Endothelial cell (in vitro differentiated cells): ENCODE measurements at regions not wholly inside any gene's neighbourhood (a gene's known extent, or its start where the extent isn't known, plus 50 kb on each side); places are given as distances from the start of the nearest gene placed in this dataset.

Source experiments
- DNase-seq: peaks from one replicate; pipeline ENCODE4 v3.0.0; 2021; ENCODE audit warnings: low spot score
- H3K27ac Mint-ChIP-seq: one replicate; pipeline ENCODE4 v1.8.0; 2021; ENCODE audit warnings: mixed read lengths, inconsistent platforms; ENCODE audit not compliant: unreplicated experiment
- H3K27me3 Mint-ChIP-seq: one replicate; pipeline ENCODE4 v1.8.0; 2021; ENCODE audit warnings: mild to moderate bottlenecking, moderate library complexity, mixed read lengths, inconsistent platforms; ENCODE audit not compliant: unreplicated experiment
- H3K36me3 Mint-ChIP-seq: one replicate; pipeline ENCODE4 v1.8.0; 2021; ENCODE audit warnings: mild to moderate bottlenecking, low read depth, mixed read lengths, inconsistent platforms; ENCODE audit not compliant: unreplicated experiment
- H3K4me1 Mint-ChIP-seq: one replicate; pipeline ENCODE4 v1.8.0; 2021; ENCODE audit warnings: mild to moderate bottlenecking, mixed read lengths, inconsistent platforms; ENCODE audit not compliant: unreplicated experiment
- H3K4me3 Mint-ChIP-seq: one replicate; pipeline ENCODE4 v1.8.0; 2021; ENCODE audit warnings: mild to moderate bottlenecking, mixed read lengths, inconsistent platforms; ENCODE audit not compliant: unreplicated experiment
- H3K9me3 Mint-ChIP-seq: one replicate; pipeline ENCODE4 v1.8.0; 2021; ENCODE audit warnings: mixed read lengths, inconsistent platforms; ENCODE audit not compliant: unreplicated experiment
- TF ChIP-seq, protein P1 (sequence below): fragments of 200-600 bp; sonication (generic); IDR thresholded peaks from one replicate; pipeline ENCODE4 v1.5.0; 2021; ENCODE audit warnings: antibody characterized with exemption; ENCODE audit not compliant: unreplicated experiment

DNA sequence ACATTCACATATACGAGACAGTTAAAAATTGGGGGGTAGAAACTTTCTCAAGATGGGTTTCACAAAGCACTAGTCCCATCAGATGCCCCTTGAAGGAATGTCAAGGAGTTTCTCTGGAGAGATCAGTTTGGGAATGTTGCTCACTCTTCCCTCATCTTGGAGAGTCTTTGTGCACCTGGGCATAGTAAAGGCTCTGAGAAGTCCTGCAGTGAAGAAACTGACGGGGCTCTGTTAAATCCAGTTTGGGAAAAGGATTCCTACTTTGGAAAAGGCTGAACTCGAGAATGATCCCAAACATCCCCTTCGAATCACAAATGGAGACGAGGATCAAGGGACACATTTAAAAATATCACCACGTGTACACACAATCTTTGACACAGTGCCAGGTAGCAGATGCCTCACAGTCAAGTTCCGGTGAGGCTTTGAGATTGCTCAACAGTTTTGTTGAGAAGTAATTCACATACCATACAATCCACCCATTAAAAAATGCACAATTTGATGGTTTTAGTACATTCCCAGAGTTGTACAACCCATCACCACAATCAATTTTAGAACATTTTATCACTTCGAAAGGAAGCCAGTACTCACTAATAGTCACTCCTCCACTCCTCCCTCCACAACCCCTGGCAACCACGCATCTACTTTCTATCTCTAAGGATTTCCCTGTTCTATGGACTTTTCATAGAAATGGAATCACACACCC lies 203.4 kb upstream of the FOXF1 start:
- Mint-ChIP-seq H3K27ac (no peak overlapping the region), H3K9me3 (no peaks in the 10 kb centered on the region), H3K4me1 (peaks cover 2% of the 10 kb centered on the region), H3K36me3 (no peaks in the 10 kb centered on the region), H3K27me3 (peaks cover 5% of the 10 kb centered on the region), H3K4me3 (no peak overlapping the region)
- DNase-seq = no peak
- TF ChIP-seq, protein P1, sequence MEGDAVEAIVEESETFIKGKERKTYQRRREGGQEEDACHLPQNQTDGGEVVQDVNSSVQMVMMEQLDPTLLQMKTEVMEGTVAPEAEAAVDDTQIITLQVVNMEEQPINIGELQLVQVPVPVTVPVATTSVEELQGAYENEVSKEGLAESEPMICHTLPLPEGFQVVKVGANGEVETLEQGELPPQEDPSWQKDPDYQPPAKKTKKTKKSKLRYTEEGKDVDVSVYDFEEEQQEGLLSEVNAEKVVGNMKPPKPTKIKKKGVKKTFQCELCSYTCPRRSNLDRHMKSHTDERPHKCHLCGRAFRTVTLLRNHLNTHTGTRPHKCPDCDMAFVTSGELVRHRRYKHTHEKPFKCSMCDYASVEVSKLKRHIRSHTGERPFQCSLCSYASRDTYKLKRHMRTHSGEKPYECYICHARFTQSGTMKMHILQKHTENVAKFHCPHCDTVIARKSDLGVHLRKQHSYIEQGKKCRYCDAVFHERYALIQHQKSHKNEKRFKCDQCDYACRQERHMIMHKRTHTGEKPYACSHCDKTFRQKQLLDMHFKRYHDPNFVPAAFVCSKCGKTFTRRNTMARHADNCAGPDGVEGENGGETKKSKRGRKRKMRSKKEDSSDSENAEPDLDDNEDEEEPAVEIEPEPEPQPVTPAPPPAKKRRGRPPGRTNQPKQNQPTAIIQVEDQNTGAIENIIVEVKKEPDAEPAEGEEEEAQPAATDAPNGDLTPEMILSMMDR = no peak

DNA sequence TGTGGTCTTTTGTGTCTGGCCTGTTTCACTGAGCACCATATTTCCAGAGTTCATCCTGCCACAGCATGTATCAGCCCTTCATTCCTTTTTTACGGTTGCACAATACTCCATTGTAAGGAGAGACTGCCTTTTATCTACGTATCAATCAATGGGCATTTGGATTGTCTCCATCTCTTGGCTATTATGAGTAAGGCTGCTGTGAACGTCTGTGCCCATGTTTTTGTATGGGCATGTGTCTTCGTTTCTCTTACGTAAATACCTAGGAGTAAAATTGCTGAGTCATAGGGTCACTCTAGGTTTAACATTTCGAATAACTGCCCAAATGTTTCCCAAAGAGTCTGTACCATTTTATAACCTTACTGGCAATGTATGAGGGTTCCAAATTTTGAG lies 202.8 kb upstream of the FOXF1 start:
- no peak overlapping the region for H3K4me3 Mint-ChIP-seq
- H3K27ac Mint-ChIP-seq = no peak overlapping the region
- TF ChIP-seq, protein P1 = no peak
- H3K4me1 Mint-ChIP-seq = no peaks in the 10 kb centered on the region
- no peaks in the 10 kb centered on the region for H3K9me3 Mint-ChIP-seq
- H3K36me3 Mint-ChIP-seq = no peaks in the 10 kb centered on the region
- H3K27me3 Mint-ChIP-seq = peaks cover 5% of the 10 kb centered on the region
- DNase-seq = no peak

DNA sequence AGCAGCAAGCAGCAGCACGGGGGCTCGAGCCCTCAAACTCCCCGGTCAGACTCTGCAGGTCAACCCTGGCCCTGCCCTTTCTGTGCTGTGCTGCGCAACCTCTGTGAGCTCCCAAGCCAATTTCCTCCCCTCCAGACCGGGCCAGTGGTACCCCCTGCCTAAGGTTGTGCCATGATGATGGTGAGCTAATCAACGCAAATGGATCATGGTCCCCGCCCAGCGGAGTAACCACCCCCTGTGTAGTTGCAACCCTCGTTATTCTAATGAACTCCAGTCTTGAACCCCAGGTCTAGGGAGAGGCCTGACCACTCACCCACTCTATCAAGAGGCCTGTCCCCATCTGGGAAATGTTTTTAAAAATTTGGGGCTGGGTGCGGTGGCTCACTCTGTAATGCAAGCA lies 201.8 kb upstream of the FOXF1 start:
- DNase-seq = no peak
- peaks cover 5% of the 10 kb centered on the region for H3K27me3 Mint-ChIP-seq
- H3K36me3 Mint-ChIP-seq = no peaks in the 10 kb centered on the region
- no peak overlapping the region for H3K27ac Mint-ChIP-seq
- no peaks in the 10 kb centered on the region for H3K4me1 Mint-ChIP-seq
- TF ChIP-seq, protein P1 = no peak
- no peaks in the 10 kb centered on the region for H3K9me3 Mint-ChIP-seq
- no peak overlapping the region for H3K4me3 Mint-ChIP-seq

DNA sequence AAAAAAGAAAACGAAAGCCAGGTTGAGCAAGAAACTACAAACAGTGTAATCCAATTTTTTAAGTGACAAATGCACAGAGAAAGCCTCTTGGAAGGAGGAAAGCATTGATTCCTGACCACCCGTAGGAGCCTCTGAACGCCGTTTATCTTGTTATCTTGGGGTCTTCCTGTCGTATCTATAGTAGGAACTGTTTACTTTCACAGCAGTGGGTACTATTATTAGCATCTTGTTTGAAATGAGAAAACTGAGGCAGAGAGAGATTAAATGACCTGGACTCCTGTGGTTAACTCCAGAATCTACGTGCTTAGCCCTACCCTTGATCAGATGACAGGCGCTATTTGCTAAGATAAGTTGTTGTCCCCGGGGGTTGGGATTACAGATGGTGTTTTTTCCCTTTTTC lies 196.7 kb upstream of the FOXF1 start:
- no peak for DNase-seq
- no peaks in the 10 kb centered on the region for H3K36me3 Mint-ChIP-seq
- H3K27ac Mint-ChIP-seq = no peak overlapping the region
- no peaks in the 10 kb centered on the region for H3K4me1 Mint-ChIP-seq
- TF ChIP-seq, protein P1 = no peak
- no peaks in the 10 kb centered on the region for H3K9me3 Mint-ChIP-seq
- H3K27me3 Mint-ChIP-seq = peaks cover 2% of the 10 kb centered on the region
- no peak overlapping the region for H3K4me3 Mint-ChIP-seq

DNA sequence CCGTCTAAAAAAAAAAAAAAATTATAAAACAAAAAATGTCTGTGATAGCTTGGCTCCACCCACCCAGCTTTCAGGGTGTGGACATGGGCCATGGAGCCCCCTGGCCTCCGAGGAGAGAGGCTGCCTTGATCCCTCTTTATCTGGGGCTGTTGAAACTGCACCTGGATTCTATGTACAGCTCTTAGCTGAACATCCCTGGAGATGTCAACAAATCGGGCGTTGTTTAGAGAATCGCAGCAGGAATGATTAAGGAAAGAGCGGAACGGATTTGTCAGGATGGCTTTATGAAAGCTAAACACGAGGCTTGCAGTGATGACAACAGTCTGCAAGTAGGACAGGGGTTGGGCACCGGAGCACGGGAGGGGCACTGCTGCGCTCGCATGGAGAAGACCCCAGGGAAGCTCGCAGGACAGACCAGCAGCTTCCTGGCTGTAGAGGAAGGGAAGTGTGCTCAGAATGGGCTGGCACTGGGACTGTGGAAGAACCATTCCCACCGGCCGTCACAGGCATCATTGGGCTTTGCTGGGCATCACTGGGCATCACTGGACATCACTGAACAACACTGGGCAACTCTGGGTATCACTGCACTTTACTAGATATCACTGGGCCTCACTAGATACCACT lies 195.8 kb upstream of the FOXF1 start:
- TF ChIP-seq, protein P1 = no peak
- Mint-ChIP-seq H3K27ac (no peak overlapping the region), H3K4me3 (no peak overlapping the region), H3K27me3 (peaks cover 2% of the 10 kb centered on the region), H3K36me3 (no peaks in the 10 kb centered on the region), H3K9me3 (no peaks in the 10 kb centered on the region), H3K4me1 (no peaks in the 10 kb centered on the region)
- no peak for DNase-seq
